Activated CD4-positive, alpha-beta T cell treated with anti-CD3 and anti-CD28 coated beads, Interleukin-2, amount 10 ng/mL, durations not matched to agents 24 days and 14 days (primary cell): ENCODE measurements at regions not wholly inside any gene's neighbourhood (a gene's known extent, or its start where the extent isn't known, plus 50 kb on each side); places are given as distances from the start of the nearest gene placed in this dataset.
"Not testable (repeated sequence)": the region's sequence is repeated elsewhere in the genome, so short reads cannot be mapped to it uniquely, and the experiment has no call there.

Source experiments
- DNase-seq: peaks from one replicate; pipeline ENCODE4 v3.0.0; 2022
- H3K27ac Mint-ChIP-seq: one replicate; pipeline ENCODE4 v1.8.0; 2022; ENCODE audit warnings: mild to moderate bottlenecking, mixed read lengths
- H3K27me3 Mint-ChIP-seq: one replicate; pipeline ENCODE4 v1.8.0; 2022; ENCODE audit warnings: mixed read lengths
- H3K36me3 Mint-ChIP-seq: one replicate; pipeline ENCODE4 v1.8.0; 2022; ENCODE audit warnings: low read depth, mild to moderate bottlenecking, mixed read lengths
- H3K4me1 Mint-ChIP-seq: one replicate; pipeline ENCODE4 v1.8.0; 2021; ENCODE audit warnings: mixed read lengths
- H3K4me3 Mint-ChIP-seq: one replicate; pipeline ENCODE4 v1.8.0; 2022; ENCODE audit warnings: mild to moderate bottlenecking, moderate library complexity, mixed read lengths
- H3K9me3 Mint-ChIP-seq: one replicate; pipeline ENCODE4 v1.8.0; 2021; ENCODE audit warnings: mixed read lengths
- intact Hi-C: fragments of 100-400 bp; cut with micrococcal nuclease; formaldehyde crosslinking; loops from one replicate; pipeline ENCODE4 v1.15.1; 2023

DNA sequence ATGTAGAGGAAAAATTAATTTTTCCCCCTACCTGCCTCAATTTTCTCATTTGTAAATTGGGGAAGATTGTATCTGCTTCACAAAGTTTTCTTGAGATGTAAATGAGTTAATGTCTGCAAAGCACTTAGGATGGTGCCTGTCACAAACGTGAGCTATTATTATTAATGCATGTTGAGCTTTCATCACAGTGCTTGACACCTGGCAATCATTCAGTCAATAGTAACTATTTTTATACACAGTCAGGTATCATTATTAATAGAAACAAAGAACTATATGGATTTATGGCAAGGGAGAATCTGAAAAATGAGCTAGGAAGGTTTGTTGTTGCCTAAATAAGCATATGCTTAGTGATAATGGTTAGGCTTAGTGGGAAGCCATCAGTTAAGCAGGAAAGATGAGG is 238.2 kb upstream of the GRM7 start:
- H3K4me3 Mint-ChIP-seq: no peak overlapping the region
- intact Hi-C loops: no loop called here
- H3K27ac Mint-ChIP-seq: no peak overlapping the region
- H3K4me1 Mint-ChIP-seq: no peaks in the 10 kb centered on the region
- DNase-seq: no peak
- H3K9me3 Mint-ChIP-seq: peaks cover 8% of the 10 kb centered on the region
- H3K27me3 Mint-ChIP-seq: no peaks in the 10 kb centered on the region
- no peaks in the 10 kb centered on the region for H3K36me3 Mint-ChIP-seq

DNA sequence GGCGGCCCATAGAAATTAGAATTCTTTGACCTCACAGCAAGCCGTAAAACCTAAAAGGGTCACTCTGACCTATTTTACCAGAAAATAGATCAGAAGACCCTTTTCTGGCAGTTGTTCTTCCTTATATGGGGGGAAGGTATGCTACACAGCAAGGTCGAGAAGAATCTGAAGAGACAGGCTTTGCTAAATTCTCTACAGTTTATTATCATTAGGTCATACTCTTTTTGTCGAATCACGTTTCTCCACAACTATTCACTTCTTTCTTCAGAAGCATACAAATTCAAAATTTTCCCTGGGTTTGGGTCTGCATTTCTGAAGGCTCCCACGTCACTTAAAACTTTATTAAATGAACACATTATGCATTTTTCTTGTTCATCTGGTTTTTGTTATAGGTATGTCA is 229.5 kb upstream of the GRM7 start:
- no peak for DNase-seq
- no peaks in the 10 kb centered on the region for H3K27me3 Mint-ChIP-seq
- intact Hi-C loops: no loop called here
- H3K4me3 Mint-ChIP-seq: no peak overlapping the region
- no peak overlapping the region for H3K27ac Mint-ChIP-seq
- H3K36me3 Mint-ChIP-seq: no peaks in the 10 kb centered on the region
- H3K4me1 Mint-ChIP-seq: no peaks in the 10 kb centered on the region
- no peaks in the 10 kb centered on the region for H3K9me3 Mint-ChIP-seq

DNA sequence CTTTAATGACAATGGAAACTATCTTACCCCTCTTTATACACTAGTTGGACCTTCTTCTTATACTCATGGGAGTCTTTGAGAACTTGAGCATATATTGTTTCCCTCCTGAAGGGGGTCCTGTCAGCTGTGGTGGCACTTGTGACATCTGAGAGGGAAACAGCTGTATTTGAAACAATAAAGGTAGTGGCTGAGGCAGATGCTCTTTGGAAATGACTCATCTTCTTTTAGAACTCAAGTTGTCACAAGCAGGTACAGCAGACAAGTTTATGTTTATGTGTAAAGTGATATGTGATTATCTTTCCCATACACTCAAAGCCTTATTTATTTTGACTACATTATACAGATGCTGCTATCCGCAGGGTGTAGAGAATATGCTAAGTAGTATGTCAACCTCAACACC is 220.0 kb upstream of the GRM7 start:
- no peak for DNase-seq
- peaks cover 9% of the 10 kb centered on the region for H3K9me3 Mint-ChIP-seq
- no peak overlapping the region for H3K27ac Mint-ChIP-seq
- intact Hi-C loops: no loop called here
- no peaks in the 10 kb centered on the region for H3K4me1 Mint-ChIP-seq
- H3K36me3 Mint-ChIP-seq: no peaks in the 10 kb centered on the region
- no peaks in the 10 kb centered on the region for H3K27me3 Mint-ChIP-seq
- H3K4me3 Mint-ChIP-seq: no peak overlapping the region

DNA sequence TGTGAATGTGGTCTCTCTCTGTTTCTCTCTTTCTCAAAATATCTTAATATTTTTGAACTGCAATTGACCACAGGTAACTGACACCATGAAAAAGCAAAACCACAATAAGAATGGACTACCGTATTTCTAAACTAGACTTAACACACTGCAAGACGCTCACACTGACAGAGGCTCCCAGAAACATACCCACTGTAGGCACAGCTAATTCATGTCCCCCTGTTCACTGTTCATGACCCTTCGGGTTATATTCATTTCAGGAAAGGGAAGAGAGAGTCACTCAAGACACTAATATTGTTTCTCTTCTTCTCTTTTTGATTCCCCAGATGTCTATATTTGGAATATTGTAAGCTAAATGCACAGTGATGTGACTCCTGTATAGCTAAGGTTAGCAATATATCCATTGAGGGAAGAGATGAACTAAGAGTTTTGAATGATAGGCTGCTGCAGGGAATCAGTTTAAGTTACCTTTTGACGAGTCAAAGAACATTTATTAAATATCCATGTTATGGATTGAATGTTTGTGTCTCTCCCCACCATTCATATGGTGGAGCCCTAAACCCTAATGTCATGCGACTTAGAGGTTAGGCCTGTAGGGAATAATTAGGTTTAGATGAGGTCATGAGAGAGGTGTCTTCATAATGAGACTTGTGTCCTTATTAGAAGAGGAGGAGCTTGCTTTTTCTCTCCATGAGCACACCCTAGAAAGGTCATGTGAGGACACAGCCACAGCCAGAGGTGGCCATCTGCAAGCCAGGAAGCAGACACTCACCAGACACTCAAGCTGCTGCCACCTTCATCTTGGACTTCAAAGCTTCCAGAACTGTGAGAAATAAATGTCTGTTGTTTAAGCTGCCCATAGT is 216.6 kb upstream of the GRM7 start:
- Mint-ChIP-seq H3K4me3 (no peak overlapping the region), H3K27me3 (no peaks in the 10 kb centered on the region), H3K4me1 (no peaks in the 10 kb centered on the region), H3K27ac (no peak overlapping the region), H3K9me3 (no peaks in the 10 kb centered on the region), H3K36me3 (no peaks in the 10 kb centered on the region)
- intact Hi-C loops: no loop called here
- DNase-seq: no peak

DNA sequence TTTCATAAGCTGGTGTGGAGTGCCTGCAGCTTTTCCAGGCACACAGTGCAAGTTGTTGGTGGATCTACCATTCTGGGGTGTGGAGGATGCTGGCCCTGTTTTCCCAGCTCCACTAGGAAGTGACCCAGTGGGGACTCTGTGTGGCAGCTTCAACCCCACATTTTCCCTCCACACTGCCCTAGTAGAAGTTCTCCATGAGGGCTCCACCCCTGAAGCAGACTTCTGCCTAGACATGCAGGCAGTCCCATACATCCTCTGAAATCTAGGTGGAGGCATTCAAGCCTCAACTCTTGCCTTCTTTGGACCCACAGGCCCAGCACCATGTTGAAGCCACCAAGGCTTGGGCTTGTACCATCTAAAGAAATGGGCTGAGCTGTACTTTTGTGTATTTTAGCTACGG is 206.2 kb upstream of the GRM7 start:
- no peak for DNase-seq
- Mint-ChIP-seq H3K4me3 (no peak overlapping the region), H3K9me3 (peaks cover 21% of the 10 kb centered on the region), H3K27ac (no peak overlapping the region), H3K36me3 (no peaks in the 10 kb centered on the region), H3K4me1 (no peaks in the 10 kb centered on the region), H3K27me3 (no peaks in the 10 kb centered on the region)
- intact Hi-C loops: no loop called here

DNA sequence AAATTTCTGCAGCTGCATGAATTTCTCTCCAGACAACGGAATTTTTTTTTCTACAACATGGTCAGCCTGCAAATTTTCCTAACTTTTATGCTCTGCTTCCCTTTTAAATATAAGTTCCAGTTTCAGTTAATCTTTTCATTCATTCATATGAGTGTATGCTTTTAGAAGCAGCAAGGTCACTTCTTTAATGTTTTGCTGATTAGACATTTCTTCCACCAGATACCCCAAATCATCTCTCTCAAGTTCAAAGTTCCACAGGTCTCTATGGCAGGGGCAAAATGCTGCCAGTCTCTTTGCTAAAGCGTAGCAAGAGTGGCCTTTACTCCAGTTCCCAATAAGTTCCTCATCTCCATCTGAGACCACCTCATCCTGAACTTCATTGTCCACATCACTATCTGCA is 205.6 kb upstream of the GRM7 start:
- Mint-ChIP-seq H3K36me3 (no peaks in the 10 kb centered on the region), H3K27me3 (no peaks in the 10 kb centered on the region), H3K9me3 (peaks cover 21% of the 10 kb centered on the region), H3K4me3 (no peak overlapping the region), H3K27ac (no peak overlapping the region), H3K4me1 (no peaks in the 10 kb centered on the region)
- no peak for DNase-seq
- intact Hi-C loops: no loop called here

DNA sequence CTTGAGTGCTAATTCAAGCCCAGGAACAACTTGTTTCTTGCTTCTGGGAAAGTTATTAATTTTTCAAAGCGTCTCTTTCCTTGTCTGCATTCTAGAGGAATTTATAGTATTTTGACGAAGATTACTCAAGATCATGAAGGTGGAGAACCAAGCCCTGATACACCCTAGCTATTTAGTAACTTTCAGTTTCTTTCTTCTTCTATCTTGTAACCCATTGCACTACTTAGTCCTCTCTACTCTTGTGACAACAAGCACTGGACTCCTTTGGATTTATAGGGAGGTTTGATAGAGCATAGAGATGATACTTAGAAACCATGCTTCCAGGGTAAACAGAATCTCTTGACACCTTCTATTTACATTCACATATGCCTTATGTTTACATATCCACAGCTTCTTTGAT is 203.3 kb upstream of the GRM7 start:
- Mint-ChIP-seq H3K27me3 (no peaks in the 10 kb centered on the region), H3K27ac (no peak overlapping the region), H3K4me1 (no peaks in the 10 kb centered on the region), H3K36me3 (no peaks in the 10 kb centered on the region), H3K4me3 (no peak overlapping the region), H3K9me3 (peaks cover 8% of the 10 kb centered on the region)
- DNase-seq: no peak
- intact Hi-C loops: no loop called here

DNA sequence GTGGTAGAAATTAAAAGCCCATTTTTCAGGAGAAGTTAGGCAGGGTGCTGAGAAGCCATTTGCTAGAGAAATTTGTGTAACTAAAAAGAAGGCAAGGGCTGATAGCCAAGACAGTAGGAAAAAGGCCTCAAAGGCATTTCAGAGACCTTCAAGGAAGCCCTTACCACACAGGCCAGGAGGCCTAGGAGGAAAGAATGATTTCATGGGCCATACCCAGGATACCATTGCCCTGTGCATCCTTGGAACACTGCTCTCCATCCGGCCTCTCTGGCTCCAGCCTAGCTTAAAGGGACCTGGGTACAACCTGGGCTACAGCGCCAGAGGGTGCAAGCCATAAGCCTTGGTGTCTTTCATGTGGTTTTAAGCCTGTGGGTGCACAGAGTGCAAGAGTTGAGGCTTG is 193.6 kb upstream of the GRM7 start:
- Mint-ChIP-seq H3K9me3 (peaks cover 4% of the 10 kb centered on the region), H3K4me1 (no peaks in the 10 kb centered on the region), H3K36me3 (no peaks in the 10 kb centered on the region), H3K4me3 (no peak overlapping the region), H3K27me3 (no peaks in the 10 kb centered on the region), H3K27ac (no peak overlapping the region)
- intact Hi-C loops: no loop called here
- no peak for DNase-seq

DNA sequence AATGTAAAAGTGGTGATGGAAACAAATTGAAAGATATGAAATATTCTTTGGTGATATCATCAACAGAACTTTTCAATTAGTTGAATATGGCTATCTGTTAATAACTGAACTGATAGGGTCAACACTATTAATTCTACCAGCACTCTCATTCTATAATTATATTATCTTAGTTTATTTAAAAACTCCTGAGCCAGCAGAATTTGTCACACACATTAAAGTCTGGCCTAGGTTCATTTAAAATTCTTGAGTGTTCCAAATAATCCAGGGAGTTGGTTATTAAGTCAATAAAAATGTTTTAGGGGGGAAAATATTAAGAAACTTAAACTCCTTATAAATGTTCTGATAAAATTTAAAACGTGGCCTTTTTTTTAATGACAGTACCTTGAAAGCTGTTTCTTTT is 189.6 kb upstream of the GRM7 start:
- intact Hi-C loops: no loop called here
- Mint-ChIP-seq H3K27ac (no peak overlapping the region), H3K4me3 (no peak overlapping the region), H3K36me3 (no peaks in the 10 kb centered on the region), H3K9me3 (peaks cover 4% of the 10 kb centered on the region), H3K27me3 (no peaks in the 10 kb centered on the region), H3K4me1 (no peaks in the 10 kb centered on the region)
- no peak for DNase-seq

DNA sequence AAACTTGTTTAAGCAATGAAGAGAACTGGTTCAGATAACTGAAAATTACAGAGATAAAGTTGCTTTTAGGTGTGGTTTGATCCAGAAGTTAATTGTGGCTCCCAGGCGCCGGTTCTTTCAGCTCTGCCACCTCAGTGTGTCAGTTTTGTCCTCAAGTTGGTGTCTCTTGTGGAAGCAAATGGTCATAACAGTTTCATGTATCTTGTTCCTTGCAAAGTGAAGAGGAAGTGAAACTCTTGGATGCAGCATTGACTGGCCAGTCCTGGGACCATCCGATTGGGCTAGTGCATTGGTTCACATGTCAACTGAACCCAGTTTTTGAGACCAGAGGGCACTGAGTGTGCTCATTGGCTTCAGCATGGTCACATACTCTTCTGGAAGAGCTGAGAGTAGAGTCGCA is 181.4 kb upstream of the GRM7 start:
- intact Hi-C loops: no loop called here
- Mint-ChIP-seq H3K4me3 (no peak overlapping the region), H3K27me3 (no peaks in the 10 kb centered on the region), H3K4me1 (no peaks in the 10 kb centered on the region), H3K27ac (no peak overlapping the region), H3K9me3 (peaks cover 4% of the 10 kb centered on the region), H3K36me3 (no peaks in the 10 kb centered on the region)
- no peak for DNase-seq

DNA sequence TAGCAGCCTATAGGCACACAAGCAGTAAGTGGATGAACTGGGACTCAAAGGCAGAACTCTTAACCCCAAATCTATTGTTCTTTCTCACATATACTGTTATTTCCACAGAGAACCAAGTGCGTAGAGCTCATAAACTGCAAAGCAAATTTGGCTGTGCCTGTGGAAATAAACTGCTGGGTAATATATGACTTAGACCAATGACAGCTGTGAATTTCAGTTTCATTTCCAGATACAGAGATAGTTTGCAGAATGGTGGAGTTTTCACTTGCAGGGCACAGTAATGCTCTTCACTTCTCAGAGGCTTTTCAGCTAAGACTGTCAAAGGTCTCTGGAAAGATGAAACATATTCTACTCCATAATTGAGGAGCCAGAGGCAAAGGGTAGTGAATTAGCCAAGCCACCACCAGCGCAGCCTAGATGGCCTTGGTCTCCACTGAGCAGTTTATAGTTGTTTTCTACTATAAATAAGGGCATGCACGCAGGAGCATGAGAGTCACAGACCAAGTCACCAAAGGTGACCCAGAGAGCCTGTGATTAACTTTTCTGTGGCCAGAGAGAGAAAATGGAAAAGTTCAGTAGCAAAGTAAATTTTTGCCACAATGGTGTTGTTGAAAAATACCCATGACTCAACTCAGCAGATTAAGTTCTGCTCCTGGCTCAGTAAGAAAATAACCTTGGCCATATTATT is 180.7 kb upstream of the GRM7 start:
- no peak overlapping the region for H3K27ac Mint-ChIP-seq
- no peak overlapping the region for H3K4me3 Mint-ChIP-seq
- intact Hi-C loops: no loop called here
- peaks cover 4% of the 10 kb centered on the region for H3K9me3 Mint-ChIP-seq
- H3K4me1 Mint-ChIP-seq: no peaks in the 10 kb centered on the region
- no peaks in the 10 kb centered on the region for H3K27me3 Mint-ChIP-seq
- no peak for DNase-seq
- no peaks in the 10 kb centered on the region for H3K36me3 Mint-ChIP-seq

DNA sequence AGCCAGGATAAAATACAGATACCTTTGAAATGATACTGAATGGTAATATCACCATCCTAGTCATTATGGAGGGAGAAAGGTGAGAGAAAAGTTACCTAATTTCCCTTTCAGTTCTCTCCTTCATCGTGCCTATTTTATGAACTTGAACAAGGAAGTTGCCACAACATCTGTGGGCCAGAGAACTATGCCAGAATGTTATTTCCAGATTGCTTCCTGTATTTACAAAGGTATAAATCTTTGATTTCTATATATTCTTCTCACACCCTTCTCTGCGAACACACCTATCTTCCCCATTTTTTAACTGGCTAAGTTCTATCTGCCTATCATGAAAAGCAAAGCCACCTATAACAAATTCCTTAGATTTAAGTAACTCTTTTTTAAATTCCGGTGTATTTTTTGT is 163.6 kb upstream of the GRM7 start:
- DNase-seq: no peak
- Mint-ChIP-seq H3K27ac (no peak overlapping the region), H3K4me3 (no peak overlapping the region), H3K27me3 (no peaks in the 10 kb centered on the region), H3K36me3 (no peaks in the 10 kb centered on the region), H3K9me3 (peaks cover 15% of the 10 kb centered on the region), H3K4me1 (no peaks in the 10 kb centered on the region)
- intact Hi-C loops: no loop called here

DNA sequence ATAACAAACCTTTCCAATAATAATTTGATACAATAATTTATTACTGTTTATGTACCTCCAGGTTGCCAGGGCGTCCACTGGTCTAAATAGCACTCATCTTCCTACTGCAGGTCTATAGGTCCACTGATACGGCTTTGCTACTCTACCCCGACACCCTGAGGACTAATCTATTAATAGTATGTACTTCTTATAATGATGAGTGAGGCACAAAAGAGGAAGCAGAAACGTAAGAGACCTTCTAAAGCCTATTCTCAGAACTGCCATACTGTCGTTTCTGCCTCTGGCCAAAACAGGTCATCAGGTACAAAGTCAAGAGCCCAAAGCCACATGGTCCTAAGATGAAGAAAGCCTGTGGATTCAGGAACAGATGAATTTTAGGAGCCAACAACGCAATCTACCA is 163.2 kb upstream of the GRM7 start:
- Mint-ChIP-seq H3K9me3 (peaks cover 17% of the 10 kb centered on the region), H3K36me3 (no peaks in the 10 kb centered on the region), H3K4me1 (no peaks in the 10 kb centered on the region), H3K27me3 (no peaks in the 10 kb centered on the region), H3K27ac (no peak overlapping the region), H3K4me3 (no peak overlapping the region)
- intact Hi-C loops: no loop called here
- DNase-seq: no peak

DNA sequence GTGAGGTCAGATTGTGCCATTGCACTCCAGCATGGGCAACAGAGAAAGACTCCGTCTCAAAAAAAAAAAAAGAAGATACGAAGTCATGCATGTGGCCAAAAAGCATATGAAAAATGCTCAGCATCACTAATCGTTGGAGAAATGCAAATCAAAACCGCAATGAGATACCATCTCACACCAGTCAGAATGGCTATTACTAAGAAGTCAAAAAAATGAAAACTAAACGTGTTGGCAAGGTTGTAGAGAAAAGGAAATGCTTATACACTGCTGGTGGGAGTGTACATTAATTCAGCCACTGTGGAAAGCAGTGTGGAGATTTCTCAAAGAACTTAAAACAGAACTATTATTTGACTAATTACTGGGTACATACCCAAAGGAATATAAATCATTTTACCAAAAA is 156.1 kb upstream of the GRM7 start:
- not testable (repeated sequence) for DNase-seq

More for the DNA sequence above, 156.1 kb upstream of the GRM7 start:
- not testable (repeated sequence) for H3K4me3 Mint-ChIP-seq, H3K27ac Mint-ChIP-seq, H3K27me3 Mint-ChIP-seq, H3K36me3 Mint-ChIP-seq, H3K4me1 Mint-ChIP-seq
- peaks cover 16% of the 10 kb centered on the region for H3K9me3 Mint-ChIP-seq
- intact Hi-C loops: loop anchor here (10.0 kb wide), 1 partner anchor 210 kb away; no protein-coding TSS in a partner anchor
